ENCODE measurements at regions not wholly inside any gene's neighbourhood (a gene's known extent, or its start where the extent isn't known, plus 50 kb on each side); places are given as distances from the start of the nearest gene placed in this dataset.

GRCh38 chr11:91528965-91529364 lies 695.7 kb upstream of the FAT3 start:
- H3K79me2 ChIP-seq (ENCODE audit: insufficient read depth, low read length), result no peaks in the 10 kb centered on the region
- H3K4me3 ChIP-seq (replicated peaks in 1 of 3; ENCODE audit: low read depth in 2 of 3, low read length in 3 of 3), result no peak overlapping the region
- H3K9me3 ChIP-seq (replicated peaks in 1 of 2; ENCODE audit: control insufficient read depth in 1 of 2, insufficient read depth in 1 of 2, low read length in 2 of 2), result peaks cover 0 to 14% of the 10 kb centered on the region in 2 donors
- Mint-ChIP-seq H3K9me3 (peaks cover 1 to 13% (median 2%) of the 10 kb centered on the region in 7 donors), H3K4me1 (no peaks in the 10 kb centered on the region), H3K27me3 (ENCODE audit: low read depth in 3 of 3) (no peaks in the 10 kb centered on the region), H3K27ac (no peak overlapping the region), H3K36me3 (no peaks in the 10 kb centered on the region), H3K4me3 (no peak overlapping the region)
- H3K4me2 ChIP-seq (replicated peaks; ENCODE audit: extremely low read depth, low read length, poor library complexity, severe bottlenecking), result no peak overlapping the region
- no peak overlapping the region for H2AFZ ChIP-seq (ENCODE audit: insufficient read depth, low read depth, low read length, poor library complexity, severe bottlenecking)
- WGBS (ENCODE audit: insufficient coverage), result no CpG with 5 or more reads among the region's 1 CpG
- no peak overlapping the region for H3K27ac ChIP-seq (ENCODE audit: low read depth in 1 of 2, low read length in 2 of 2)
- intact Hi-C loops (cut with micrococcal nuclease), result no loop called here
- no peaks in the 10 kb centered on the region for H3K4me1 ChIP-seq (ENCODE audit: control insufficient read depth in 1 of 2, insufficient read depth in 2 of 2, low read length in 2 of 2)
- H4K20me1 ChIP-seq (ENCODE audit: insufficient read depth, low read length), result no peaks in the 10 kb centered on the region
- H3K9ac ChIP-seq (ENCODE audit: insufficient read depth, low read length, poor library complexity, severe bottlenecking), result no peak overlapping the region
- TF ChIP-seq CTCF (IDR thresholded peaks at IDR 0.05), result no peak
- H3K36me3 ChIP-seq (replicated peaks in 1 of 2; ENCODE audit: control insufficient read depth in 1 of 2, insufficient read depth in 2 of 2, low read length in 2 of 2), result no peaks in the 10 kb centered on the region
- no peaks in the 10 kb centered on the region for H3K27me3 ChIP-seq (ENCODE audit: control insufficient read depth in 2 of 2, insufficient read depth in 2 of 2, low read length in 2 of 2)
- no peak for DNase-seq

DNA sequence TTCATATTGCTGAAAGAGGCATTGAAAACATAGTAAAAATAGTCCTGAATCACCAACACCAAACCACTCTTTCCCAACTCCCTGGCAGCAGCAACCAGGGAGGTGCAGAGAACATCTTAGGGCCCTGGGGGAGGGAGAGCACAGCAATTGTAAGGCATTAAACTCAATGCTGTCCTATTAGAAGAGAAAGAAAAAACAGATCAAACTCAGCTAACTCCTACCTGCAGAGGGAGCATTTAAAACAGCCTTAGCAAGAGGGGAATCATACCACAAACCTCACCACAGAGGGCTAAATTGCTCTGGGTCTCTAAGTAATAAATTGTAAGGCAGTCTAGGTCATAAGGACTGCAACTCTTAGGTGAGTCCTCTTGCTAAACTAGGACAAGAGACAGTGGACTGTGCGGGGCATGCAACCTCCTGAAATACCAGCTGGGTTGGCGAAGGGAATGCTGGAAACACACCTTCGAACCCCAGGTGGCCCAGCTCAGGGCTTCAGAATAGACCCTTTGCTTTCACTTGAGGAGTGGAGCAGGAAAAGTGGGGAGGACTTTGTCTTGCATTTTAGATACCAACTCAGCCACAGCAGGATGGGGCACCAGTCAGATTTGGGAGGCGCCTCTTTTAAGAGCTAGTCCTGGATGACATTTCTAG lies 697.1 kb upstream of the FAT3 start:
- Histone ChIP-seq H3K9ac (ENCODE audit: insufficient read depth, low read length, poor library complexity, severe bottlenecking) (no peak overlapping the region), H2AFZ (ENCODE audit: insufficient read depth, low read depth, low read length, poor library complexity, severe bottlenecking) (no peak overlapping the region), H3K9me3 (replicated peaks in 1 of 2; ENCODE audit: control insufficient read depth in 1 of 2, insufficient read depth in 1 of 2, low read length in 2 of 2) (peaks cover 0 to 14% of the 10 kb centered on the region in 2 donors), H3K4me1 (ENCODE audit: control insufficient read depth in 1 of 2, insufficient read depth in 2 of 2, low read length in 2 of 2) (no peaks in the 10 kb centered on the region), H3K4me3 (replicated peaks in 1 of 3; ENCODE audit: low read depth in 2 of 3, low read length in 3 of 3) (no peak overlapping the region), H3K36me3 (replicated peaks in 1 of 2; ENCODE audit: control insufficient read depth in 1 of 2, insufficient read depth in 2 of 2, low read length in 2 of 2) (no peaks in the 10 kb centered on the region), H3K27ac (ENCODE audit: low read depth in 1 of 2, low read length in 2 of 2) (no peak overlapping the region), H4K20me1 (ENCODE audit: insufficient read depth, low read length) (no peaks in the 10 kb centered on the region), H3K4me2 (replicated peaks; ENCODE audit: extremely low read depth, low read length, poor library complexity, severe bottlenecking) (no peak overlapping the region), H3K27me3 (ENCODE audit: control insufficient read depth in 2 of 2, insufficient read depth in 2 of 2, low read length in 2 of 2) (no peaks in the 10 kb centered on the region), H3K79me2 (ENCODE audit: insufficient read depth, low read length) (no peaks in the 10 kb centered on the region)
- TF ChIP-seq CTCF (IDR thresholded peaks at IDR 0.05), result no peak
- H3K9me3 Mint-ChIP-seq, result peaks cover 0 to 13% (median 2%) of the 10 kb centered on the region in 7 donors
- H3K36me3 Mint-ChIP-seq, result no peaks in the 10 kb centered on the region
- H3K4me1 Mint-ChIP-seq, result no peaks in the 10 kb centered on the region
- H3K4me3 Mint-ChIP-seq, result no peak overlapping the region
- intact Hi-C loops (cut with micrococcal nuclease), result no loop called here
- H3K27ac Mint-ChIP-seq, result no peak overlapping the region
- no peak for DNase-seq
- 72% methylated on average over 4 of the region's 4 CpGs for WGBS (ENCODE audit: insufficient coverage)
- no peaks in the 10 kb centered on the region for H3K27me3 Mint-ChIP-seq (ENCODE audit: low read depth in 3 of 3)

Measured in CD14-positive monocyte (primary cell).